HepG2 (cell line): ENCODE measurements at regions not wholly inside any gene's neighbourhood (a gene's known extent, or its start where the extent isn't known, plus 50 kb on each side); places are given as distances from the start of the nearest gene placed in this dataset.

ENCODE experiments used
- ATAC-seq: fragments of 200-7000 bp; cut with Tn5 transposase; 3 replicates; pipeline ENCODE4 v1.9.1; 2020; ENCODE audit warnings: mild to moderate bottlenecking, moderate library complexity
- BruUV-seq: library from RNA; stranded (reverse); fragments of 400-500 nt; replicated peaks from 2 replicates; lab custom pipeline; 2021; lab: Mats Ljungman, UMichigan
- CTCF ChIA-PET: fragments of 300-600 bp; formaldehyde crosslinking; extraction: SDS; loops from one replicate; lab custom pipeline; 2021; ENCODE audit warnings: low total read pairs, inconsistent platforms, low intra/inter-chr PET ratio; lab: Yijun Ruan, JAX
- POLR2A ChIA-PET: fragments of 350-600 bp; sonication (Branson Sonifier 250); formaldehyde crosslinking; loops from one replicate; lab custom pipeline; 2020; ENCODE audit warnings: antibody characterized with exemption, inconsistent platforms; lab: Yijun Ruan, JAX
- DNase-seq: peaks from one replicate; pipeline ENCODE4 v3.0.0-alpha.2; 2015; ENCODE audit warnings: low spot score
- FAIRE-seq: peaks from 3 replicates; lab custom pipeline; 2011; peaks lifted over from hg19 to GRCh38; lab: Jason Lieb, UNC
- H2AFZ ChIP-seq: one replicate; pipeline ENCODE4 v1.6.1; 2011; ENCODE audit warnings: low read length, inconsistent platforms
- H3K27ac ChIP-seq: fragments of 300-600 bp; 3 replicates; pipeline ENCODE4 v1.8.0; 2011; ENCODE audit warnings: mixed run types, mild to moderate bottlenecking, mixed read lengths, low read length, inconsistent platforms; ENCODE audit not compliant: insufficient read depth; ENCODE audit errors: extremely low read length
- H3K27me3 ChIP-seq, 2 experiments: fragments of 200-600 bp in 1 of 2; 2 replicates in 1 of 2; 3 replicates in 1 of 2; pipeline versions ENCODE4 v1.6.0 to v1.8.0; 2011; ENCODE audit warnings: low read length in 2 of 2, mild to moderate bottlenecking in 2 of 2, moderate library complexity in 2 of 2, inconsistent platforms in 1 of 2; ENCODE audit not compliant: insufficient read depth in 2 of 2, control insufficient read depth in 1 of 2
- H3K36me3 ChIP-seq, 2 experiments: fragments of 200-600 bp in 1 of 2; replicated peaks in 1 of 2; 2 replicates in 1 of 2; 3 replicates in 1 of 2; pipeline versions ENCODE4 v1.5.1 to v1.8.0; 2011; ENCODE audit warnings: low read length in 2 of 2, inconsistent platforms in 1 of 2; ENCODE audit not compliant: insufficient read depth in 2 of 2, control insufficient read depth in 1 of 2
- H3K4me1 ChIP-seq: 2 replicates; pipeline ENCODE4 v1.5.1; 2012; ENCODE audit warnings: low read length, inconsistent platforms; ENCODE audit not compliant: insufficient read depth
- H3K4me2 ChIP-seq: 2 replicates; pipeline ENCODE4 v1.6.0; 2011; ENCODE audit warnings: low read depth, low read length, inconsistent platforms
- H3K4me3 ChIP-seq, 3 experiments: fragments of 200-600 bp in 1 of 3; sonication (generic), shearing (Covaris generic) in 1 of 3; replicated peaks in 1 of 3; 2 replicates each; pipeline ENCODE4 v1.5.1; 2011 to 2016; ENCODE audit warnings: low read length in 3 of 3, inconsistent platforms in 2 of 3, low read depth in 2 of 3, mild to moderate bottlenecking in 2 of 3, control low read depth in 1 of 3, mixed read lengths in 1 of 3; ENCODE audit not compliant: insufficient read depth in 1 of 3
- H3K79me2 ChIP-seq: one replicate; pipeline ENCODE4 v1.6.1; 2011; ENCODE audit warnings: low read length, inconsistent platforms; ENCODE audit not compliant: insufficient read depth
- H3K9ac ChIP-seq: 2 replicates; pipeline ENCODE4 v1.6.0; 2011; ENCODE audit warnings: mild to moderate bottlenecking, low read depth, low read length, inconsistent platforms; ENCODE audit not compliant: insufficient read depth
- H3K9me3 ChIP-seq: 2 replicates; pipeline ENCODE4 v1.5.1; 2012; ENCODE audit warnings: mild to moderate bottlenecking, low read length
- H4K20me1 ChIP-seq: 2 replicates; pipeline ENCODE4 v1.6.0; 2011; ENCODE audit warnings: inconsistent platforms, mild to moderate bottlenecking, low read length, moderate library complexity; ENCODE audit not compliant: insufficient read depth
- ARHGAP35 ChIP-seq: sonication (generic); formaldehyde crosslinking; IDR thresholded peaks from 2 replicates; pipeline ENCODE4 v1.9.0; 2022; ENCODE audit warnings: mild to moderate bottlenecking, inconsistent platforms, moderate library complexity, missing genetic modification reagents, borderline replicate concordance
- ATF4 ChIP-seq, 2 experiments: fragments of 450-650 bp in 1 of 2; sonication (generic) in 1 of 2; formaldehyde crosslinking; IDR thresholded peaks; 2 replicates each; pipeline versions ENCODE4 v1.5.0 to v1.8.0; 2020 to 2022; ENCODE audit warnings: mild to moderate bottlenecking in 1 of 2, missing genetic modification reagents in 1 of 2
- HNF4G ChIP-seq, 2 experiments: sonication (generic) in 1 of 2; formaldehyde crosslinking in 1 of 2; IDR thresholded peaks; 2 replicates each; pipeline versions ENCODE4 v1.4.0 to v1.6.1; 2011 to 2020; ENCODE audit warnings: borderline replicate concordance in 2 of 2, low read depth in 2 of 2, mild to moderate bottlenecking in 2 of 2, low read length in 1 of 2, missing genetic modification reagents in 1 of 2, moderate library complexity in 1 of 2
- HNRNPLL ChIP-seq: fragments of 200-400 bp; formaldehyde crosslinking; IDR thresholded peaks from 2 replicates; pipeline ENCODE4 v1.6.1; 2017; ENCODE audit warnings: mild to moderate bottlenecking, low read depth, low read length; ENCODE audit not compliant: poor library complexity, severe bottlenecking
- NFKBIZ ChIP-seq: IDR thresholded peaks from 2 replicates; pipeline ENCODE4 v1.6.1; 2018; ENCODE audit warnings: missing genetic modification reagents, missing compliant biosample characterization
- NRL ChIP-seq: sonication (generic); formaldehyde crosslinking; IDR thresholded peaks from 2 replicates; pipeline ENCODE4 v1.5.0; 2020; ENCODE audit warnings: missing genetic modification reagents, mild to moderate bottlenecking, moderate library complexity, borderline replicate concordance
- PAWR ChIP-seq: sonication (generic); formaldehyde crosslinking; IDR thresholded peaks from 2 replicates; pipeline ENCODE4 v1.4.0; 2020; ENCODE audit warnings: missing genetic modification reagents, mild to moderate bottlenecking, borderline replicate concordance
- REXO4 ChIP-seq: sonication (generic); formaldehyde crosslinking; IDR thresholded peaks from 2 replicates; pipeline ENCODE4 v1.8.0; 2022; ENCODE audit warnings: missing genetic modification reagents, mild to moderate bottlenecking, borderline replicate concordance
- SAFB2 ChIP-seq: sonication (generic); formaldehyde crosslinking; IDR thresholded peaks from 2 replicates; pipeline ENCODE4 v1.5.1; 2020; ENCODE audit warnings: missing genetic modification reagents, low read depth, mild to moderate bottlenecking, borderline replicate concordance
- ZKSCAN1 ChIP-seq: fragments of 150-350 bp; IDR thresholded peaks from 2 replicates; pipeline ENCODE4 v1.6.1; 2014; ENCODE audit warnings: low read length
- ZNF234 ChIP-seq: sonication (generic); formaldehyde crosslinking; conservative IDR thresholded peaks from 2 replicates; pipeline ENCODE4 v1.5.1; 2020; ENCODE audit warnings: mild to moderate bottlenecking, missing genetic modification reagents
- ZNF30 ChIP-seq: sonication (generic); formaldehyde crosslinking; IDR thresholded peaks from 2 replicates; pipeline ENCODE4 v1.5.0; 2020; ENCODE audit warnings: mild to moderate bottlenecking, missing genetic modification reagents
- ZNF367 ChIP-seq: sonication (generic); formaldehyde crosslinking; IDR thresholded peaks from 2 replicates; pipeline ENCODE4 v1.4.0; 2020; ENCODE audit warnings: missing genetic modification reagents, borderline replicate concordance
- ZNF430 ChIP-seq: sonication (generic); formaldehyde crosslinking; IDR thresholded peaks from 2 replicates; pipeline ENCODE4 v1.9.0; 2021; ENCODE audit warnings: mild to moderate bottlenecking, missing genetic modification reagents
- ZNF501 ChIP-seq: sonication (generic); formaldehyde crosslinking; IDR thresholded peaks from 2 replicates; pipeline ENCODE4 v1.5.1; 2020; ENCODE audit warnings: mild to moderate bottlenecking, moderate library complexity, missing genetic modification reagents
- ZNF556 ChIP-seq: sonication (generic); formaldehyde crosslinking; IDR thresholded peaks from 2 replicates; pipeline ENCODE4 v1.4.0; 2020; ENCODE audit warnings: mild to moderate bottlenecking, missing genetic modification reagents, borderline replicate concordance
- ZNF709 ChIP-seq: sonication (generic); formaldehyde crosslinking; IDR thresholded peaks from 2 replicates; pipeline ENCODE4 v1.5.0; 2020; ENCODE audit warnings: mild to moderate bottlenecking, missing genetic modification reagents
- WGBS: methylation state at CpG from one replicate; pipeline ENCODE4 v1.1.6; 2017; ENCODE audit warnings: low lambda C conversion rate; 5-methylcytosine and 5-hydroxymethylcytosine counted together
- in situ Hi-C: cut with HindIII; loops from 2 replicates; pipeline ENCODE4 v1.10.0; 2017; ENCODE audit warnings: low pct_unique_long_range_greater_than_20kb; ENCODE audit not compliant: extremely low pct_ligation_motif_present
- intact Hi-C: fragments of 100-400 bp; cut with micrococcal nuclease; formaldehyde crosslinking; loops from one replicate; pipeline ENCODE4 v1.10.0; 2022; ENCODE audit not compliant: unreplicated experiment
- TF ChIP-seq, protein P1 (sequence below): sonication (generic); formaldehyde crosslinking; IDR thresholded peaks from 2 replicates; pipeline ENCODE4 v1.4.0; 2020; ENCODE audit warnings: mild to moderate bottlenecking, missing genetic modification reagents
- TF ChIP-seq, protein P2 (sequence below): sonication (generic); formaldehyde crosslinking; IDR thresholded peaks from 2 replicates; pipeline ENCODE4 v1.4.0; 2020; ENCODE audit warnings: mild to moderate bottlenecking, missing genetic modification reagents

DNA sequence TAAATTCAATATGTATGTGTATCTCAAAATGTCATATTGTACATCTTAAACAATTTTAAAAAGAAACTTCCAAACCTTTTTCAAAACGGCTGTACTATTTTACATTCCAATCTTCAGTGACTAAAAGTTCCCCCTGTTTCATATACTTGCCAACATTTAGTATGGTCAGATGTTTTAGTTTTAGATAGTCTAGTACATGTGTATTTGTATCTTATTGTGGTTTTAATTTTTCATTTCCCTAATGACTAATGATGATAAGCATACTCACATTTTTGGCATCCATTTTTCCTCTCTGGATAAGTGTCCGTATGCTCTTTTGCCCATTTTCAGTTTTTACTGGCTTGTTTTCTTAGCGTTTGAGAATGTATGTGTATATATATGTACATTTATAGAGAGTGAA, 212.2 kb upstream of the MAGEB18 start:
- TF ChIP-seq ZNF430 (CRISPR knock-in tag) (no peak), ZNF556 (CRISPR knock-in tag) (no peak), REXO4 (no peak), HNRNPLL (no peak), ZNF234 (CRISPR knock-in tag) (no peak), NFKBIZ (CRISPR knock-in tag) (no peak), ZNF501 (no peak), ARHGAP35 (CRISPR knock-in tag) (no peak), NRL (CRISPR knock-in tag) (no peak), ATF4 (CRISPR knock-in tag; IDR thresholded peaks at IDR 0.05) (no peak), SAFB2 (CRISPR knock-in tag) (no peak), ZNF709 (CRISPR knock-in tag) (no peak), PAWR (no peak), HNF4G (IDR thresholded peaks at IDR 0.05; ENCODE audit: borderline replicate concordance, low read depth, low read length) (no peak), HNF4G (CRISPR knock-in tag; IDR thresholded peaks at IDR 0.05; ENCODE audit: borderline replicate concordance, low read depth) (no peak), ZNF367 (no peak), ZKSCAN1 (no peak), ZNF30 (CRISPR knock-in tag) (no peak)
- TF ChIP-seq, protein P1, sequence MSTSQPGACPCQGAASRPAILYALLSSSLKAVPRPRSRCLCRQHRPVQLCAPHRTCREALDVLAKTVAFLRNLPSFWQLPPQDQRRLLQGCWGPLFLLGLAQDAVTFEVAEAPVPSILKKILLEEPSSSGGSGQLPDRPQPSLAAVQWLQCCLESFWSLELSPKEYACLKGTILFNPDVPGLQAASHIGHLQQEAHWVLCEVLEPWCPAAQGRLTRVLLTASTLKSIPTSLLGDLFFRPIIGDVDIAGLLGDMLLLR = no peak
- TF ChIP-seq, protein P2, sequence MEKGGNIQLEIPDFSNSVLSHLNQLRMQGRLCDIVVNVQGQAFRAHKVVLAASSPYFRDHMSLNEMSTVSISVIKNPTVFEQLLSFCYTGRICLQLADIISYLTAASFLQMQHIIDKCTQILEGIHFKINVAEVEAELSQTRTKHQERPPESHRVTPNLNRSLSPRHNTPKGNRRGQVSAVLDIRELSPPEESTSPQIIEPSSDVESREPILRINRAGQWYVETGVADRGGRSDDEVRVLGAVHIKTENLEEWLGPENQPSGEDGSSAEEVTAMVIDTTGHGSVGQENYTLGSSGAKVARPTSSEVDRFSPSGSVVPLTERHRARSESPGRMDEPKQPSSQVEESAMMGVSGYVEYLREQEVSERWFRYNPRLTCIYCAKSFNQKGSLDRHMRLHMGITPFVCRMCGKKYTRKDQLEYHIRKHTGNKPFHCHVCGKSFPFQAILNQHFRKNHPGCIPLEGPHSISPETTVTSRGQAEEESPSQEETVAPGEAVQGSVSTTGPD (CRISPR knock-in tag) = no peak
- Histone ChIP-seq H4K20me1 (no peaks in the 10 kb centered on the region), H3K4me3 (no peak overlapping the region), H3K9ac (no peak overlapping the region), H2AFZ (no peak overlapping the region), H3K4me2 (no peak overlapping the region), H3K9me3 (no peaks in the 10 kb centered on the region), H3K27ac (no peak overlapping the region), H3K4me1 (no peaks in the 10 kb centered on the region), H3K79me2 (no peaks in the 10 kb centered on the region), H3K27me3 (no peaks in the 10 kb centered on the region), H3K36me3 (no peaks in the 10 kb centered on the region)
- intact Hi-C loops = no loop called here
- no TSS peak for BruUV-seq
- 4% methylated on average over 3 of the region's 3 CpGs for WGBS
- DNase-seq (no peak), FAIRE-seq (no peak), ATAC-seq (no peak)
- POLR2A ChIA-PET = no interaction called here
- in situ Hi-C loops = no loop called here
- CTCF ChIA-PET = no interaction called here
